ENCODE measurements at regions not wholly inside any gene's neighbourhood (a gene's known extent, or its start where the extent isn't known, plus 50 kb on each side); places are given as distances from the start of the nearest gene placed in this dataset.

DNA sequence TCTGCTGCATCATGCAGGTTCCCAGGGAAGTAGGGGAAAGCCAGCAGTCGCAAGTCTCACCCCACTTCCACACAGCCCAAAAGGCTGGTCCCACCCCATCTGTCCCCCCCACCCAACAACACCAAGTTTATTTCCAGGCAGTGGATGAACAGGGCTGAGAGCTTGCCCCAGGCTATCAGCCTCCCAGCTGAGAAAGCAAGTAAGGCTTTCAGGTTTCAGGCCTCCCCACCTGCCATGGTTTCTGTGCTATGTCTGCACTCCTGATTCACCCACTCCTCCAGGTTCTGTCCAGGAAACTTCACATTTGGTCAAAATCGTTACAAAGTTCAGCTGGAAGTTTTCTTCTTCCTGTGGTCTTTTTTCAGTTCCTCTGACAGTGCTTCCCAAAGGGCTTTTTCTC is 97.5 kb upstream of the HS3ST3A1 start:
- no peak for TF ChIP-seq EZH2 (IDR thresholded peaks at IDR 0.05; ENCODE audit: insufficient read depth, low read length)
- TF ChIP-seq, protein P1, sequence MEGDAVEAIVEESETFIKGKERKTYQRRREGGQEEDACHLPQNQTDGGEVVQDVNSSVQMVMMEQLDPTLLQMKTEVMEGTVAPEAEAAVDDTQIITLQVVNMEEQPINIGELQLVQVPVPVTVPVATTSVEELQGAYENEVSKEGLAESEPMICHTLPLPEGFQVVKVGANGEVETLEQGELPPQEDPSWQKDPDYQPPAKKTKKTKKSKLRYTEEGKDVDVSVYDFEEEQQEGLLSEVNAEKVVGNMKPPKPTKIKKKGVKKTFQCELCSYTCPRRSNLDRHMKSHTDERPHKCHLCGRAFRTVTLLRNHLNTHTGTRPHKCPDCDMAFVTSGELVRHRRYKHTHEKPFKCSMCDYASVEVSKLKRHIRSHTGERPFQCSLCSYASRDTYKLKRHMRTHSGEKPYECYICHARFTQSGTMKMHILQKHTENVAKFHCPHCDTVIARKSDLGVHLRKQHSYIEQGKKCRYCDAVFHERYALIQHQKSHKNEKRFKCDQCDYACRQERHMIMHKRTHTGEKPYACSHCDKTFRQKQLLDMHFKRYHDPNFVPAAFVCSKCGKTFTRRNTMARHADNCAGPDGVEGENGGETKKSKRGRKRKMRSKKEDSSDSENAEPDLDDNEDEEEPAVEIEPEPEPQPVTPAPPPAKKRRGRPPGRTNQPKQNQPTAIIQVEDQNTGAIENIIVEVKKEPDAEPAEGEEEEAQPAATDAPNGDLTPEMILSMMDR (IDR thresholded peaks at IDR 0.05; ENCODE audit: insufficient read depth, low read depth, low read length) = no peak
